DMS79 (cell line): ENCODE measurements at regions not wholly inside any gene's neighbourhood (a gene's known extent, or its start where the extent isn't known, plus 50 kb on each side); places are given as distances from the start of the nearest gene placed in this dataset.

Experiments
- DNase-seq: peaks from one replicate; lab custom pipeline; 2025; lab: John Stamatoyannopoulos, UW

- DNase-seq: no peak
Measured at GRCh38 chr1:87224201-87224600, 104.5 kb upstream of the LMO4 start.

- no peak for DNase-seq
Measured at GRCh38 chr1:87225171-87225570, 103.5 kb upstream of the LMO4 start.

GRCh38 chr1:87226341-87226760, 102.3 kb upstream of the LMO4 start:
- no peak for DNase-seq

GRCh38 chr1:87227651-87228050, 101.0 kb upstream of the LMO4 start:
- DNase-seq: no peak

- no peak for DNase-seq
Measured at GRCh38 chr1:87230501-87230900, 98.2 kb upstream of the LMO4 start.

- peak; percentile 23 for DNase-seq
Measured at GRCh38 chr1:87231703-87232367, 96.8 kb upstream of the LMO4 start.

- no peak for DNase-seq
Measured at GRCh38 chr1:87236585-87236984, 92.1 kb upstream of the LMO4 start.

GRCh38 chr1:87239997-87240605, 88.6 kb upstream of the LMO4 start:
- no peak for DNase-seq

- no peak for DNase-seq
Measured at GRCh38 chr1:87240661-87241285, 87.9 kb upstream of the LMO4 start.

- no peak for DNase-seq
Measured at GRCh38 chr1:87242445-87243185, 86.1 kb upstream of the LMO4 start.

- DNase-seq: no peak
Measured at GRCh38 chr1:87243573-87243972, 85.1 kb upstream of the LMO4 start.

- DNase-seq: no peak
Measured at GRCh38 chr1:87246436-87246835, 82.2 kb upstream of the LMO4 start.

GRCh38 chr1:87249803-87250202, 78.9 kb upstream of the LMO4 start:
- no peak for DNase-seq

- DNase-seq: no peak
Measured at GRCh38 chr1:87250336-87250735, 78.3 kb upstream of the LMO4 start.

GRCh38 chr1:87252406-87252805, 76.3 kb upstream of the LMO4 start:
- DNase-seq: no peak

GRCh38 chr1:87262688-87263087, 66.0 kb upstream of the LMO4 start:
- no peak for DNase-seq

- DNase-seq: no peak
Measured at GRCh38 chr1:87263281-87263680, 65.4 kb upstream of the LMO4 start.

GRCh38 chr1:87263785-87264184, 64.9 kb upstream of the LMO4 start:
- DNase-seq: no peak

GRCh38 chr1:87264976-87265375, 63.7 kb upstream of the LMO4 start:
- DNase-seq: no peak

GRCh38 chr1:87265786-87266185, 62.9 kb upstream of the LMO4 start:
- DNase-seq: no peak

- no peak for DNase-seq
Measured at GRCh38 chr1:87268111-87268510, 60.6 kb upstream of the LMO4 start.

GRCh38 chr1:87269921-87270320, 58.8 kb upstream of the LMO4 start:
- no peak for DNase-seq

- DNase-seq: no peak
Measured at GRCh38 chr1:87273291-87273690, 55.4 kb upstream of the LMO4 start.
